HG02885 (cell line): ENCODE measurements at regions not wholly inside any gene's neighbourhood (a gene's known extent, or its start where the extent isn't known, plus 50 kb on each side); places are given as distances from the start of the nearest gene placed in this dataset.

ENCODE experiments used
- ATAC-seq: cut with Tn5 transposase; IDR thresholded peaks from one replicate; pipeline ENCODE4 v1.9.1; 2021; ENCODE audit warnings: mild to moderate bottlenecking; ENCODE audit not compliant: unreplicated experiment, poor library complexity

- ATAC-seq, result no peak
These were observed 52.8 kb upstream of the DHX15 start for GRCh38 chr4:24637173-24637572.

DNA sequence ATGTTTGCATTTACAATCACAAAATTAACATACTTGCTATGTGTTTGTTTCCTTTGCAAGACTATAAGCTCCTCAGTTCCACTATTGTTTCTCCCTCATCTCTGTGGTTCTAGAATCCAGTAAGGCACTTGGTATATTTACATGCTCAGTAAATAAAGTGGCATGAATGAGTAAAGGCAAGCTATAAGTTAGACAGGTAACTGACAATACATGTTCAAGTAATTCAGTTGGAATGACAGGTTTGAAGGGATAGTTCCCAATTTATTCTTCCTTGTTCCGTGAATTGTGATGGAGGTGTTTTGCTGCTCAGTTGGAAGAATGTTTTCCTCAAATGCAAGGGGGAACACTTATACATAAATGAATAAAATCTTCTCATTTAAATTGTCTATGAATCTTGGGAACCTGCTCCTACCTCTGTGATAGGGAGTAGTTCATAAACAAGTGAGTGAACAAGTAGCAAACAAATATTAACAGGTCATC lies 54.1 kb upstream of the DHX15 start:
- ATAC-seq, result no peak

GRCh38 chr4:24639714-24640113 lies 55.4 kb upstream of the DHX15 start:
- ATAC-seq, result no peak

- no peak for ATAC-seq
These were observed 56.0 kb upstream of the DHX15 start for GRCh38 chr4:24640366-24640765.

DNA sequence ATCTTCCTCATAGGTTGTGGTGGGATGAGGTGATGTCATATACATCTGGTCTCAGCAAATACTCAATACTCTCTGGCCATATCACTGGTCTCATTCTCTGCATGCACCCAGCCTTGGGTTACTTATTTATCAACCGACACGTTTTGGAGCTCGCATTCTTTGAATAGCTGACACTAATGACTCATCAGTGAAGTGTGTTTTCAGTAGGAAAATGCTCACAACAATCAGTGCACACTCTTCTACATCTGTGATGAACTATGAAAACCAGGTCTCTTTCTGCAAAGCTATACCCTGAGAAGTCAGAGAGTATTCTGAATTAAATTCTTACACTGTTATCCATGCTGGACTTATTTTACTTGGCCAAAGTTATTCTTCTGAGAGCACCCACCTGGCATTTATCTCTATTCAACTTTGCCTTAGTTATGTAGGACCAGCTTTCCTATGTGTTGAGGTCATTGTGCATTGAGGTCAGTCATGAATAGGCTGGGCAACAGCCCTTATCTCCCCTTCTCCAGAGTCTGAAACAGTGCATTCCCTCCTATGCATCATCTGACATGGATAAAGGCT lies 58.7 kb upstream of the DHX15 start:
- ATAC-seq, result no peak

- ATAC-seq, result no peak
These were observed 59.6 kb upstream of the DHX15 start for GRCh38 chr4:24643774-24644520.

GRCh38 chr4:24644983-24645764 lies 60.8 kb upstream of the DHX15 start:
- ATAC-seq, result no peak

- no peak for ATAC-seq
These were observed 61.6 kb upstream of the DHX15 start for GRCh38 chr4:24645765-24646550.

DNA sequence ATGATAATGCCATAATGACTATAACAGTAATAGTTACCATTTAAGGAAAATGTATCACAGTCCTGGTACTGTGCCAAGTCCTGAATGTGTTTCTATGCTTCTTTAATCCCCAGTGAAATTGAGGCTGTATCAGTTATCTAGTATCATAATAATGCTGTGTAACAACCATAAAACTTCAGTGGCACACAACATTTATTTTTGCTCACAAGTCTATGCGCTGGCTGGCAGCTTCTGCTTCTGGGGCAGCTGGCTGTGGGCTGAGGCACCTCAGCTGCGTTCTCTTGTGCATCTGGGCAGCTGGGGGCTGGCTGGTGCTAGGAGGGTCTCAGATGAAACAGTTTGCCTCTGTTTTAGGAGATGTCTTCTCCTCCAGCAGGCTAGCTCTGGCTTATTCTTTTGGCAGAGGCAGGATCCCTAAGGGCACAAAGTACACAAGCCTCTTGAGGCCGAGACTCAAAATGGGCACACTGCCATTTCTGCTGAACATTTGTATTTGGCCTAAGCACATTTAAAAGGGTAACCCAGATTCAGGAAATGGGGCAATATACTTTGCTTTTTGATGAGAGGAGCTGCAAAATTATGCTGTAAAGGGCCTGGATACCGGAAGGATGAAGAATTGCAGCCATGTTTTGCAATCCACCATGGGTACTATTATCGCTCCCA lies 62.6 kb upstream of the DHX15 start:
- no peak for ATAC-seq

GRCh38 chr4:24650849-24651640 lies 66.7 kb upstream of the DHX15 start:
- ATAC-seq, result no peak

- ATAC-seq, result no peak
These were observed 71.0 kb upstream of the DHX15 start for GRCh38 chr4:24655326-24655725.

DNA sequence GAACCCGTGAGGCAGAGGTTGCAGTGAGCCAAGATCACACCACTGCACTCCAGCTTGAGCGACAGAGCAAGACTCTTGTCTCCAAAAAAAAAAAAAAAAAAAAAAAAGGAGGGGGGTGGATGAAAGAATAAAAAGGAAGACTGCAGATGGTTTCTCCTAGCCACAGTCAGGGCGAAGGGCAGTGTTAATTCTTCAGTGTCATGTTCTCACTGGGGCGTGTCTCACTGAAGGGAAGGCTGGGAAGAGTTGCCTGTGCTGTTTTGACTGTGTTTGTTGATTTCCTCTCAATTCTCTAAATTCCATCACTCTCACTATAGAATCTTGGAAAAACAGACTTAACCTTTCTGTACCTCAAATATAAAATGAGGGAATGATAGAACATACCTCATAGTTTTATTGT lies 71.6 kb upstream of the DHX15 start:
- no peak for ATAC-seq

DNA sequence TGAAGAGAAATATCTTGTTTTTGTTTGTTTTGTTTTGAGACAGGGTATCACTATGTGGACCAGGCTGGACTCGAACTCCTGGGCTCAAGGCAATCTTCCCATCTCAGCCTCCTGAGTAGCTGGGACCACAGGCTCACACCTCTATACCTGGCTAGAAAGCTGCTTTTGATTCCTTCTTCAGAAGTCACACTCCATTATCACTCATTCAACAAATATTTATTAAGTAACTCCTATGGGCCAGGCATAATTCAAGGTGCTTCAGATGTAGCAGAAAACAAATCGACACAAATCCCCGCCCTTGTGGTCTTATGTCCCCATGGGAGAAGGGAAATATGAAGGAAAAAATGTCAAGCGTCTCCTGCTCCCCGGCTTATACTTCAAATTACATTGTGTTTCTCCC lies 72.6 kb upstream of the DHX15 start:
- no peak for ATAC-seq

DNA sequence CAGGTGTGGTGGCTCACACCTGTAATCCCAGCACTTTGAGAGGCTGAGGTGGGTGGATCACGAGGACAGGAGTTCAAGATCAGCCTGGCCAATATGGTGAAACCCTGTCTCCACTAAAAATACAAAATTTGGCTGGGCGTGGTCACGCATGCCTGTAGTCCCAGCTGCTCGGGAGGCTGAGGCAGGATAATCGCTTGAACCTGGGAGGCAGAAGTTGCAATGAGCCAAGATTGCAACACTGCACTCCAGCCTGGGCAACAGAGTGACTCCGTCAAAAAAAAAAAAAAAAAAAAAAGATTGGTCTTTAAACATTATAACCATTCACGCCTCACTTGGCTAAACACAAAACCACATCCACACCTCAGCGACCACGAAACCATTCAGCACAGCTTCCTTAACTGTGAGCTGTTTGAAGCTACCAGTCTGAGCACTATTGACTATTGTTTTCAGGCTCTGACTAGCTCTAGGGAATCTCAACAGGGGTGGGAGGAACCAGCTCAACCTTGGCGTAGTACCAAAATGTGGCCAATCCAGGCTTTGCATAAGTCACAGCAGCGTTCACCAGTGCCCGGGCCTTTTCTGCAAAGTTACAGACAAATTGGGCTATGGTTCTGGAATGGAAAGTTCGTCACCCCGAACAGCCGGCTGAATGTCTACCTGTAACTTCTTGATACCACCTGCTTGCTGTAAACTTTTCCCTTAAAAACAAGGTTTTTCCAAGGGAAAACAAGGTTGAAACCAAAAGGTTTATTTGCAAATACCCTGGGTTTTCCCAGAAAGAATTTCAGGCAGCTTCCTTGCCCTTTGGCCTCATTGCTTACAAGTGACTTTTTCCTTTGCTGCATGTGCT lies 73.6 kb upstream of the DHX15 start:
- ATAC-seq, result peak; percentile 96

DNA sequence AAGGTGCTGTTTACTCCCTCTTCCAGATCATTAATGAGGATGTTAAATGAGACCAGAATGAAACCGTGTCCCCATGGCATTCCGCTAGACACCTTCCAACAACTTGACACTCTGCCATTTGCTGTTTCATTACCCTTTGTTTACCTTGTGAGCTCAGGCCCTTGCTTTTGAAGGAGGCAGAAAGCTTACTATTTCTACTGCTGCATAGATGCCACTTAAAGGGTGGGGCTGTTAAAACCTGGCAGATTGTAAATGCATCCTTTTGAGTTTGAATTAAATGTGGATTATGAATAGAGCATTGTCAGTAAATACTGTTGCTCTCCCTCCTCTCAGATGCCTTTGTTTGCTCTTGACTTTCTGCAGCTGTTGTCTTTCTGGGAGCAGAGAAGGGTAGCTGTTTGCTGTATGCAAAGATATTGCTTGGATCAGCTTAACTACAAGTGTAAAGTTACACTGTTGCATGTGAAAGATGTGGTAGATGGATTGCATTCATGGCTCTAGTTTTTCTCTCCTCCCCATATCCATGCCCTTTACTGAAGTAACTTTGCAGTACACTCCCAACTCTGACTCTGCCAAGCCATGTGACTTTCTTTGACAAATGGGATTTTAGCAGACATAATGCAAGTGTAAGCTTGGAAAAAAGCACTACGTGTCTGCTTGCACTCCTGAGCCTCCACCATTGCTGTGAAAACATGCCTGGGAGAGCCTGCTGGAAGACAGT lies 75.0 kb upstream of the DHX15 start:
- no peak for ATAC-seq

- no peak for ATAC-seq
These were observed 77.7 kb upstream of the DHX15 start for GRCh38 chr4:24662056-24662455.

- no peak for ATAC-seq
These were observed 78.2 kb upstream of the DHX15 start for GRCh38 chr4:24662542-24662941.

DNA sequence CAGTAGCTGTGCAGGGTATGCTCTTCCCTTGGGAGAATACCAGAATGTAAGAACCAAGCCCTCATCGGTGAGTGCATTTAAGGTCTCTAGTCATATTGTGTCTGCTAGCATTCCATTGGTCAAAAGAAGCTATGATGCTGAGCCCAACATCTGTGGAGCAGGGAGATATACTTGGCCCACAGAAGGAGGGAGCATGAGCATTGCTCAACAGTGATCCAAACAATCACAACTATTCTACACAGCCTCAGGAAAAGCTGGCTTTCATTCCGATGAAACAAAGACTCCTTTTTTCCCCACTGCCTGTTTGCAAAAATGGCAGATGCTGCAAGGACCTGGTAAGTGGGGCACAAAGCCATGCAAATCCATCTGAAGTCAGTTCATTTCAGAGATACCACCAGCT lies 80.6 kb upstream of the DHX15 start:
- no peak for ATAC-seq
